ENCODE measurements at regions not wholly inside any gene's neighbourhood (a gene's known extent, or its start where the extent isn't known, plus 50 kb on each side); places are given as distances from the start of the nearest gene placed in this dataset.

DNA sequence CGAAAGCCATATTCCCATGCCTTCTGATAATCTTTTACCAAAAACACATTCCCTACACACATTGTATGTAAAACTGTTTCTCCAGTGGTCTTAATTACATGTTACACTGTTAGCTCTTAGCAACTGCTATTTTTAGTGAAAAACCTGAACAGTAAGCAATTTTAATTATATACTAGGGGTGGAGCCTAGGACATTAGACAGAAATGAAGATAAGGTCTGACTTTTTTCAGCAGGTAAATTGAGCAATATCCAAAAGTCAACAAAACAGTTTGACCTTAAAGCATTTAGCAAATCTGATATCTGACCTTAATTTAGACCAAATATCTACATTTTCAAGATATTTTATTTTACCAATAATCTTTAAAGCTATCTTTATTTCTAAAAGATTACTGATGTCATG is 60.2 kb downstream of the PDE6H start:
- H3K4me1 ChIP-seq (ENCODE audit: control insufficient read depth, insufficient read depth, low read length), result no peaks in the 10 kb centered on the region
- H3K14ac ChIP-seq (replicated peaks; ENCODE audit: low read depth, low read length), result no peak overlapping the region
- no peak overlapping the region for H2AFZ ChIP-seq (replicated peaks; ENCODE audit: low read length, poor library complexity)
- H2BK5ac ChIP-seq (ENCODE audit: low read depth, low read length, poor library complexity, severe bottlenecking), result no peak overlapping the region
- no peaks in the 10 kb centered on the region for H4K20me1 ChIP-seq (ENCODE audit: insufficient read depth, low read length)
- no peak overlapping the region for H2BK15ac ChIP-seq (ENCODE audit: low read depth, low read length)
- H3K4me3 ChIP-seq (ENCODE audit: insufficient read depth, low read depth, low read length), result no peak overlapping the region
- no peak overlapping the region for H3K18ac ChIP-seq (ENCODE audit: low read depth, low read length)
- H3K9me3 ChIP-seq (ENCODE audit: control insufficient read depth, insufficient read depth, low read length), result no peaks in the 10 kb centered on the region
- no peak overlapping the region for H2AK5ac ChIP-seq (ENCODE audit: low read depth, low read length)
- WGBS, 2 experiments (ENCODE audit: extremely low coverage in 2 of 2, insufficient read length in 1 of 2), result no CpG with 5 or more reads among the region's 1 CpG
- no peak overlapping the region for H3K23ac ChIP-seq (ENCODE audit: low read depth, low read length)
- no peaks in the 10 kb centered on the region for H3K9me1 ChIP-seq (ENCODE audit: insufficient read depth, low read length)
- H4K8ac ChIP-seq (ENCODE audit: low read depth in 2 of 2, low read length in 2 of 2), result no peak overlapping the region
- no peak for ATAC-seq (ENCODE audit: low read depth)
- H3K9ac ChIP-seq (ENCODE audit: low read depth, low read length), result no peak overlapping the region
- DNase-seq, result no peak
- TF ChIP-seq RCOR1 (IDR thresholded peaks at IDR 0.05; ENCODE audit: insufficient replicate concordance, low read length) (no peak), POLR2A (IDR thresholded peaks at IDR 0.05; ENCODE audit: low read depth, low read length) (no peak)
- TF ChIP-seq, protein P1, sequence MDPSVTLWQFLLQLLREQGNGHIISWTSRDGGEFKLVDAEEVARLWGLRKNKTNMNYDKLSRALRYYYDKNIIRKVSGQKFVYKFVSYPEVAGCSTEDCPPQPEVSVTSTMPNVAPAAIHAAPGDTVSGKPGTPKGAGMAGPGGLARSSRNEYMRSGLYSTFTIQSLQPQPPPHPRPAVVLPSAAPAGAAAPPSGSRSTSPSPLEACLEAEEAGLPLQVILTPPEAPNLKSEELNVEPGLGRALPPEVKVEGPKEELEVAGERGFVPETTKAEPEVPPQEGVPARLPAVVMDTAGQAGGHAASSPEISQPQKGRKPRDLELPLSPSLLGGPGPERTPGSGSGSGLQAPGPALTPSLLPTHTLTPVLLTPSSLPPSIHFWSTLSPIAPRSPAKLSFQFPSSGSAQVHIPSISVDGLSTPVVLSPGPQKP (IDR thresholded peaks at IDR 0.05; ENCODE audit: borderline replicate concordance, low read depth, low read length), result no peak
- H3K56ac ChIP-seq (ENCODE audit: extremely low read depth, insufficient read depth, low read length), result no peak overlapping the region
- no peaks in the 10 kb centered on the region for H3K36me3 ChIP-seq (ENCODE audit: control insufficient read depth, insufficient read depth, low read length)
- no peak overlapping the region for H4K91ac ChIP-seq (ENCODE audit: insufficient read depth, low read depth, low read length)
- CTCF ChIA-PET, result no interaction called here
- POLR2A ChIA-PET (ENCODE audit: unreplicated experiment), result no interaction called here
- H2AK9ac ChIP-seq (replicated peaks; ENCODE audit: low read depth, low read length, poor library complexity), result no peak overlapping the region
- no peaks in the 10 kb centered on the region for H3K79me1 ChIP-seq (ENCODE audit: low read depth in 1 of 2, low read length in 2 of 2)
- no peak overlapping the region for H2BK20ac ChIP-seq (ENCODE audit: low read depth, low read length)
- no peak overlapping the region for H3K27ac ChIP-seq (ENCODE audit: insufficient read depth, low read length)
- H3K4ac ChIP-seq (ENCODE audit: low read depth, low read length), result no peak overlapping the region
- intact Hi-C loops (cut with micrococcal nuclease), result no loop called here
- dilution Hi-C loops (cut with HindIII; ENCODE audit: low sequenced_read_pairs, unreplicated experiment), result no loop called here
- no peak overlapping the region for H4K5ac ChIP-seq (ENCODE audit: low read depth, low read length)
- no peak overlapping the region for H2BK120ac ChIP-seq (ENCODE audit: low read depth, low read length)
- H3K4me2 ChIP-seq (ENCODE audit: low read depth, low read length), result no peak overlapping the region
- BruUV-seq (replicated peaks), result no TSS peak
- H3K27me3 ChIP-seq (ENCODE audit: control insufficient read depth, insufficient read depth, low read length), result no peaks in the 10 kb centered on the region
- in situ Hi-C loops (cut with MboI; ENCODE audit: low sequenced_read_pairs), result no loop called here
